ENCODE measurements at regions not wholly inside any gene's neighbourhood (a gene's known extent, or its start where the extent isn't known, plus 50 kb on each side); places are given as distances from the start of the nearest gene placed in this dataset.

GRCh38 chr2:19232312-19232711 is 126.1 kb downstream of the OSR1 start:
- no peak for DNase-seq

- no peak for DNase-seq
These were observed 126.8 kb downstream of the OSR1 start for GRCh38 chr2:19231625-19232024.

DNA sequence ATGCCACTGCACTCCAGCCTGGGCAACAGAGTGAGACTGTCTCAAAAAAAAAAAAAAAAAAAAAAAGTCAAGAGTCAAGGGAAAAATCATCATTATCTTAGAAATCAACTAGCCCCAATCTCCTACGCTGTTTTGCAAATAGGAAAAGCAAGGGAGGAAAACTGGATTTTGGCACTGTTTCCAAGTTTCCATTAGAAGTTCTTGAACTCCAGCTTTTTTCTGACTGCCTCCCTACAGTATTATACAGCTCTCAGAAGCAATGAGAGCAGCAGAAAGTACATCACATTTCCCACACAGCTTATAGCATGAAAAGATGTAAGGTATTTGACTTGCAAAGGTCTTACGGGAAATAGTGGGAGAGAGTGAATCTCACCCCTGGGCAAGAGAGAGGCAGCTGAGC is 127.8 kb downstream of the OSR1 start:
- DNase-seq: no peak

DNA sequence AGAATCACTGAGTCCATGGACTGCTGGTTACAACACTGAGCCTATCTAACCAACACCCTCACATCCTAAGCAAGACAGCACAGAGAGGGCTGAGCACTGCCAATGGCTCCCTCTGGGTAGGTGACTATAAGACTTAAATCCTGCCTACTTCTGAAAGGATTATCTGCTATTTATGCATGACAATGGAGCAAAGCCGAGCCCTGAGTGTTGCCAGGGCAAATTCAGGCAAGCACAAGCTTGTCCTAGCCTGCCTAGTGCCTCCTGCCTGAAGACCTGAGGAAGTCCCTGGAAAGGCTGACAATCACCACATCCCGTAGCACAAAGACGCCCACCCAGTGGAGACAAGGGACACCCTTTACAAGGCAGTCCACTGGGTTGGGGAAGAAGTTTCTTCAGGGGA is 129.7 kb downstream of the OSR1 start:
- no peak for DNase-seq

GRCh38 chr2:19228181-19228593 is 130.2 kb downstream of the OSR1 start:
- DNase-seq: no peak

DNA sequence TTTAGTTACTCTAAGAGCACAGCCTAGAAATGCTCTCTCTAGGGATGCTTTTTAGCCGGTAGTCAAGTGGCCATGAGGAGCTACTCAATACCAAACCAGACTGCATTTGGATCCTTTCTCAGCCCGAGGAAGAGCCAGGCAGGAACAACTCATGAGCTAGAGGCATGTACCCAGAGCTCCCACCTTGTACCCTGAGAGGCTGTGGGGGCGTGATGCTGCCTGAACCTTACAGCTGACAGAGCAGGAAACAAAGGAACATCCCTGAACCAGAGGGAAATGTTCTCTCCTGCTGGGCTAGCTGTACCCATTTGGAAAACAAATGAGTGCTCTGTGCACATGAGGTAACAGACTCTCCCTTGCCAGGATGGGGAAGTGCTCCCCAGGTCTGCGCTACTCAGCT is 131.6 kb downstream of the OSR1 start:
- DNase-seq: no peak

DNA sequence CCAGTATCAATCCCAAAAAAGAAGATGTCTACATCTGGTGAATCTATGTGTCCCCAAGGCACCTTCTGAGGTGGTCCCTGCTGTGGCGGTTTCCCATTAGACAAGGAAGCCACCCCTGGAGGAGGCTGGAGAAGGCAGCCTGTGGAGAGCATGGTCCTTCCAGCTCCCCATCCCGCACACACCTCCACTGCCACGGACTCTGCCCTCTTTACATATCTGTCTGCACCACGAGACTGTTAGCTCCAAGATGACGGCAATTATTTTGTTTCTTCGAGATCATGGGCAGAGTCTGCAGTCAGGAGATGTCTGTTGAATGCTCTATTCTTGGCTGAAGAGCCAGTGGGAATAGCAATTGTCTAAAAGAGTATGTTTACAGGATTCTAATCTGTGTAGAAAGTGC is 132.0 kb downstream of the OSR1 start:
- DNase-seq: no peak

DNA sequence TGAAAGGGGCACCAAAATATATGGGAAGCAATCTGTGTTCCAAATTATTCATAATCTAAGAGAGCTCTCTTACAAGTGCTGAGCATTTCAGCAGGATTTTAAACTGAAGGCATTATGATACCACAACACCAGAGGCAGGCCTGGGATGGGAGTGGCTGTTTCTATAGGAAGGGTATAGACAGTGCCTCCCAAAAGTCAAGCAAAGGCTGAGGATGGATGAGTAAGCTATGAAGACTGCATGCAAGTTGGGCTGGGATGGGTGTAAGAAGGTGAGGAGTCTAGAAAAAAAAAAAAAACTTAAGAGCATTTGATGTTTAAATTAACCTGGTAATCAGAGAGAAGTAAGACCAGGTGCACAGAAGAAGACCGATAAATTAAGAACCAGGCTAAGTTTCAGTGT is 132.5 kb downstream of the OSR1 start:
- DNase-seq: no peak

DNA sequence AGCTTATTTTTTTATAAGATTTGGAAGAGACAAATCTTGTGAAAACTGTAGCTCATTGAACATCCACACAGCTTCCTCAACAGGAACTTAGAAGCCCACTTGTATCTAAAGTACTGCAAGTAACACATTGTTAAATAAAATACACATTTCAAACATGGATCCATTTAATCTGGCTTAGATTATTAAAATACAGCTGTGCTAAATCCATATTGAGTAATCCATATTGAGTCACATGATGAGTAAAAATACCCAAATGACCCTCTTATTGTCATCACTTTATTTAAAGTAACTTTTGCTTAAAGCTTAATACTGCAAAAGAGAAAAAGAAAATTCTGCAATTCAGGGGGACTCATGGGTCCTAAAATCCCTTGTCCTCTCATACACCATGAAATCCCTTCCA is 133.3 kb downstream of the OSR1 start:
- DNase-seq: no peak

- DNase-seq: no peak
These were observed 133.9 kb downstream of the OSR1 start for GRCh38 chr2:19224486-19224885.

DNA sequence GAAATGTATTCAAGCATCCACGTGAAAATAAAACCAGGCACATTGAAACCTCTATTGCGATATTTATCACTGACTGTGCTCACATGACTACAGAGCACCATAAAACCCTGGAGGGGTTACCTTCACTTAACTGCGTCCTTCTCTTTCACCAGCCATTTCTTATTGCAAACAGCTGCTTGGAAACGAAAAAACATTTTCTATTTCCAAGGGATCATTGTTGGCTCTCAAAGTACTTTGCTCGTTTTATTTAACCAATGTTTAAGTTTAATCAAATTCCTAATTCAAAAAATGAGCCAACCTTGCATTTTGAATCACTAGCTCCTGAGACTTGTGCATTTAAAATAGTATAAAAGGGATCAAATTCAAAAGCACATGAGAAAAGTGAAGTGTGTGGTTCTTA is 134.4 kb downstream of the OSR1 start:
- no peak for DNase-seq

GRCh38 chr2:19219060-19219459 is 139.4 kb downstream of the OSR1 start:
- DNase-seq: no peak

DNA sequence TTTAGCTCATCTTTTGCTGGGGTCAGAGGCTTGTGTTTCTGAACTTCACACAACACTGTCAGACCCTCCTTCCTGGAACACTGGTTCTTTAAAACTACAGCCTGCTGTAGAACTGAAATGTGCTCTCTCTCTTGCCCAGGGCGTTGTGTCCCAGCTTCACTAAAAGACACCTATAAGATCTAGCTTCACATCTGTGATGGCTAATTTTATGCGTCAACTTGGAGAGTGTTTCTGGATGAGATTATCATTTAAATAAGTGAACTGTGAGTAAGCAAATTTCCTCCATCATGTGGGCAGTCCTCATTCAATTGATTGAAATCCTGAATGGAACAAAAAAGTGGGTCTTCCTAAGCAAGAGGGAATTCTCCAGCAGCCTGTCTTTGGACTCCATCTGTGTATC is 140.3 kb downstream of the OSR1 start:
- no peak for DNase-seq

DNA sequence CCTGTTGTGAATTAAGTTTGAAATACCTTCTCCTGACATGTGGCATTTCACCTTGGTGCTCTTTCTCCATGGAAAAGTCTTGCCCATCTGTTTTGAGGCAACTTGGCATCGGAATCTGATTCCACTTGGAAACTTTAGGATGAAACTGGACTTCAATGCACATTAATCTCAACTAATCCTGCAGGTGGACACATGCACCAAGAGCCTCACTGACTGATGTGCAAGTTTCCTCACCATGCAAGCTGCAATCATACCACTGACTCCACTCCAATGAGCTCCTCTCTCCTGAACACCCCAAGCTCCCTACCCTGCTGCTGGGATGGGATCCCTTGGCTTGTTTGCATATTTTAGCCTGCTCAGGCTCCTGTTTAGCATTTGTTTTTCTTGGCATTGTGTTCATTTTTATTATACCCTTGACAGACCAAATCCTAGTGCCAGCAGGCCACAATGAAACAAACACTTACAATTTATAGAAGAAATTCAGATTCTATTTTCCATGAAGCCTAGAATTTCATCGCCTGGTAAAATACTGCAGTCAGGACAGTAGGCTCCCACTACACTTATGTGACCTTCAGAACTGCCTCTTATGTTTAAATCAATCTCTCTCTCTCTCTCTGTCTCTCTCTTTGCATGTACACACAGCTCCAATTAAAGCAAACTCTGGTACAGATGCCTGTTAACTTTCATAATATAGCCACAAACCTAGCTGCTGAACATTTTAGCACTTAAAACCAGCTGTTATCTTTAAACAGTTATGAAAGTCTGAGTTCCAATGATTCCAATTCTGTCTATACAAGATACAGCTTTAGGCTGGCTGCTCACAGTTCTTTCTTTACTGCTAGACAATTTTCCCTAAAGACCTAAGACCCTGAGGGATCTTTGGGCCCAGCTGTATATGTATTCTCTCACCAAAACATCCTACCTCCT is 141.5 kb downstream of the OSR1 start:
- no peak for DNase-seq

- no peak for DNase-seq
These were observed 142.2 kb downstream of the OSR1 start for GRCh38 chr2:19216238-19216637.

DNA sequence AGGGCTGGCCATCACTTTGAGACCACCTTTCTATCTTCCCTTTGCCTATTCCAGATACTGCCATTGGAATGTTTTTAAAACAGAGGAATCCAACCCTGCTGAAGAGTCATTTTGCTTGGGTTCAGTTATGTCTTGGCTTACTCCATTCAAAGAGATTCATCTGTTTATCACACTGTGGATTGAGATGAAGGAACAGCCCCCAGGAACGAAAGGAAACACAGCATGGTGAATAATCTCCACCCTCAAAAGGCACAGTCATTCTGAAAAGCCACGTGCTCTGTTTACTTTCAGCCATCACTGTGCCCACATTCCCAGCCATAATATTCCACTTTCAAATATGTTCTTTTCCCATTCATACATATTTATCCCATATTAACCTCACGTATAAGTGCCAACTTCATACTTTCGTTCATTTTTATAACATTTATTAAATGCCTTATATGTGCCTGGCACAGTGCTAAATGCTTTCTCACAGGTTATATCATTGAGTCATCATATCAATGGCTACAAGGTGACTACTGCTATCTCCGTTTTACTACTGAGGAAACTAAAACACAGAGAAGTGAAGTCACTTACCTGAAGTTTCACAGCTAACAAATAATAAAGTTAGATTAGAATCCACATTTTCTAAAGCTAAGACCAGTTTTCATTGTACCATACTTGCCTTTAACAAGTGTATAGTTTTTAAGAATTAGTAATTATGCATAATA is 143.6 kb downstream of the OSR1 start:
- DNase-seq: no peak

DNA sequence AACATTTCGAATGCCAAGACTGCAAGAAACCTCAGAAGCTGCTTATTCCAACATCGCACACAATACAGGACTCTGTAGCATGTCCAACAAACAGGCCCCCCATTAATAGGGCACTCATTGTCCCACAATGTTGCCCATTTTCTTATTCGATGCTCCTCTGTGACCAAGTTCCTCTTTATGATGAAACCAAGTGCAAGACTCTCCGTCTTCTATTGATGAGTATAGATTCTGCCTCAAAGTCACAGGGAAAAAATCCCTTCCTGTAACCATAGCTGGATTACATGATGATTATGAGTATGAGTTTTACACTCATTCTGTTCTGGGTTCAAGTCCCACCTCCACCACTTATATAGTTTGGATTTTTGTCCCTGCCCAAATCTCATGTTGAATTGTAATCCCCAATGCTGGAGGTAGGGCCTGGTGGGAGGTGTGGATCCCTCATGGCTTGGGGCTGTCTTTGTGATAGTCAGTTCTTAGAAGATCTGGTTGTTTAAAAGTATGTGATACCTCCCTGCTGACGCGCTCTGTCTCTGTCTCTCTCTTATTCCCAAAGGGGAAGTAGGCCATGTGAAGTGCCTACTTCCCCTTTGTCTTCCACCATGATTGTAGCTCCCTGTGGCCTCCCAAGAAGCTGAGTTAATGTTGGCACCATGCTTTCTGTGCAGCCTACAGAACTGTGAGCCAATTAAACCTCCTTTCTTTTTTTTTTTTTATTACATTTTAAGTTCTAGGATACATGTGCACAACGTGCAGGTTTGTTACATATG is 148.7 kb downstream of the OSR1 start:
- DNase-seq: no peak

DNA sequence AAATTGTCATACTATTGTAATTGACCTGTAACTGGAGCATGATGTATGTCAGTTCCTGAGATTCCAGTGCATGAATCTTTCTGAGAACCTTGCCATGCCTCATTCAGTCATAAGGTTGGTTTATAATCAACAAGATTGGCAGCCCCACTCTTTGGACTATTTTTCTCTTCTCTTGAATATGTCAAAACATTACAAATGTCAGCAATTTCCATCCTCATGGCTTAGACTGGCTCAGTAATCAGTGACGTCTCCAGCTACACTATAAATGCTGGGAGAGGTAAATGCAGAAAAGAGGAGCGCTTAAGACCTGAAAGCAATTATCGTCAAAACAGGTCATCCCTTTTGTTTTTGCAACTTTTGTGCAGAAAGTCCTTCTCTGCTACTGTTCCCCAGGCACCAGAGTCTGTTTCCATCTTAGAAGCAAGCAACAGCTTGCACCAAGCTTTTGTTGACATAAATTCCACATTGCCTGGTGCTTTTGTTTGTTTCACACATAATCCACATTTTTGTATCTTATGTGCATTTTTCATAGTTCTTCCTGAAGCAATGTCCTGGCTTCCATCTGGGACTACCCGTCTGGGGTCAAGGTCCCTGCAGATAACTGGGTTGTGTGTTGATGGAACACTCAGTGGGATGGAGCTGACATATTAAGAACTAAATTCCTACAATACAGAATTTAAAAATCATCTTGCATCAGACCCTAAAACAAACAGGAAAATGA is 149.8 kb downstream of the OSR1 start:
- DNase-seq: no peak

DNA sequence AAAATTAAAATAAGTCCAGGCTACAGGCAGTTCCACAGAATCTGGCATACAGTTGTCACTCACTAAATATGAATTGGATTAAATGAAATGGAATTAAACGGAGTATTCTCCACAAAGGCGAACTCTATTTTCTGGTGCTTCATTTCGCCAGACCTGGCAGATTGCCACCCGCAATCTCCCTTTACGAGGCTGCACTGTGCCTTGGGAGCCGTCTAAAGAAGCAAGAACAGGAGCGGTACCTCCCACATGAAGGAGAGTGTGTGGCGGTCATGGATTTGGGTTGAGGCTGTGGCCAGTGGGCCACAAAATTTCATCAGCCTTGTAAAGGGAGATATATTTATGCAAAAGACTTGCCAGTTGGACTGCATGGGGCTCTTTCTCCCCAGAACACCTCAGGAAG is 151.0 kb downstream of the OSR1 start:
- DNase-seq: no peak

DNA sequence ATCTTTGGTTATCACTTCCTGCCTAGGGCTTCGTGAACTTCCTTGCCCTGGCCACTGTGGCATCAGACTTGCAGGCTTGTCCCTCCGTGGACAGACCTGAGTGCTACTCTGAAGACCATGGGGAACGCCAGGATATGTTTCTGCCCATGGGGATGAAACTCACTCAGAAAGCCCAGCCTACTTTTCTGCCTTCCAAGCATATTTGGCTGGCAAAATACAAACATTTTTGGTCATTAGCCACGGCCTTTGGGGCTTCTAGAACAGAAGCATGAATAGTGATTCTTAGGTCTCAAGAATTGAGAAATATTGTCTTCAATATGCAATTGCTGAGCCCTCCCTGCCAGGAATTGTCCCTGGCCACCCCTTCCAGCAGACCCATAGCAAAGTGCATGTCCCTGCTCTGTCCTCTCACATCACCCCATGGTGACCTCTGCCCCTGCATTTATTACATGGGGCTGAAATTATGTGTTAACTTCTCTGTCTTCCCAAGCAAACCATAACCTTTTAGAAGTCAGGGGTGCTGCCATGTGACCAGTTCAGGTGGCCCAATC is 152.4 kb downstream of the OSR1 start:
- no peak for DNase-seq

- DNase-seq: no peak
These were observed 154.6 kb downstream of the OSR1 start for GRCh38 chr2:19203866-19204265.

DNA sequence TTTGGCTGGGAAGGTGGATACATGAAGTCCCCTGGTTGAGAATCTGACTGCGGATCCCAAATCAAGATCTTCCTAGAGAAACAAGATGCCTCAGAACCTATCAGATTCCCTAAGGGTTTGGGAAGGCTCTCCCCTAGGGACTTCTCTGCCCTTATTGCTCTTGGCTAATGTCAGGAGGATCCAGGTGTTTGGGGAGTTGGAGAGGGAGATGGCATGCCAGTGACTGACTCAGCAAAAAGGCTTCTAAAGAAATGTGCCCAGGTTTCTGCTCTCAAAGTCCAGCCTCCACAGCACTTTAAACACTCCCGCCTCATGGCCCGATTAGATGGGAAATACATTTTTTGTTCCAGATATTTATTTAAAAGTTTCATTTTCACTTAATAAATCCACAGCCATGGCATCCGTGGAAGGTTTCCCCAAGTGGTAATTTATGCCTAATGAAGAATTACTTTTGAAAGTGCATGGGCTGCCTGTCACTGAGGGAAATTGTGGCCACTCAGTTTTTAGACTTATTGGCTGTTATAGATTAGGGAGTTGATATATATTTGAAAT is 156.4 kb downstream of the OSR1 start:
- no peak for DNase-seq
